ENCODE measurements at regions not wholly inside any gene's neighbourhood (a gene's known extent, or its start where the extent isn't known, plus 50 kb on each side); places are given as distances from the start of the nearest gene placed in this dataset.
"Not testable (repeated sequence)": the region's sequence is repeated elsewhere in the genome, so short reads cannot be mapped to it uniquely, and the experiment has no call there.

- H3K9me3 ChIP-seq (ENCODE audit: control insufficient read depth, insufficient read depth, low read depth, low read length); CTCF ChIA-PET; POLR2A ChIA-PET; H3K4me3 ChIP-seq (ENCODE audit: low read depth, low read length); H3K27ac ChIP-seq (ENCODE audit: extremely low read depth, low read depth, low read length); H3K36me3 ChIP-seq (ENCODE audit: control insufficient read depth in 2 of 2, insufficient read depth in 1 of 2, low read length in 2 of 2); H3K4me1 ChIP-seq (ENCODE audit: control insufficient read depth, insufficient read depth, low read length): not testable (repeated sequence)
- peak; percentile 47 for TF ChIP-seq ZNF585B (tag by site-specific recombination; IDR thresholded peaks at IDR 0.05)
Observed at GRCh38 chr9:41658706-41659105, 469.6 kb upstream of the ZNG1F start.

- H3K9me3 ChIP-seq (ENCODE audit: control insufficient read depth, insufficient read depth, low read depth, low read length); H3K4me1 ChIP-seq (ENCODE audit: control insufficient read depth, insufficient read depth, low read length); CTCF ChIA-PET; H3K36me3 ChIP-seq (ENCODE audit: control insufficient read depth in 2 of 2, insufficient read depth in 1 of 2, low read length in 2 of 2); H3K4me3 ChIP-seq (ENCODE audit: low read depth, low read length); POLR2A ChIA-PET; H3K27ac ChIP-seq (ENCODE audit: extremely low read depth, low read depth, low read length): not testable (repeated sequence)
Observed at GRCh38 chr9:41658116-41658515, 469.0 kb upstream of the ZNG1F start.

- POLR2A ChIA-PET; H3K4me1 ChIP-seq (ENCODE audit: control insufficient read depth, insufficient read depth, low read length); H3K4me3 ChIP-seq (ENCODE audit: low read depth, low read length); H3K27ac ChIP-seq (ENCODE audit: extremely low read depth, low read depth, low read length); H3K36me3 ChIP-seq (ENCODE audit: control insufficient read depth in 2 of 2, insufficient read depth in 1 of 2, low read length in 2 of 2); H3K9me3 ChIP-seq (ENCODE audit: control insufficient read depth, insufficient read depth, low read depth, low read length); CTCF ChIA-PET: not testable (repeated sequence)
Observed at GRCh38 chr9:41657141-41657540, 468.0 kb upstream of the ZNG1F start.

GRCh38 chr9:41655071-41655554 is 466.0 kb upstream of the ZNG1F start:
- H3K4me1 ChIP-seq (ENCODE audit: control insufficient read depth, insufficient read depth, low read length); H3K27ac ChIP-seq (ENCODE audit: extremely low read depth, low read depth, low read length); H3K4me3 ChIP-seq (ENCODE audit: low read depth, low read length); H3K9me3 ChIP-seq (ENCODE audit: control insufficient read depth, insufficient read depth, low read depth, low read length); CTCF ChIA-PET; POLR2A ChIA-PET; H3K36me3 ChIP-seq (ENCODE audit: control insufficient read depth in 2 of 2, insufficient read depth in 1 of 2, low read length in 2 of 2): not testable (repeated sequence)

GRCh38 chr9:41654349-41654748 is 465.2 kb upstream of the ZNG1F start:
- H3K36me3 ChIP-seq (ENCODE audit: control insufficient read depth in 2 of 2, insufficient read depth in 1 of 2, low read length in 2 of 2); H3K9me3 ChIP-seq (ENCODE audit: control insufficient read depth, insufficient read depth, low read depth, low read length); H3K4me3 ChIP-seq (ENCODE audit: low read depth, low read length); H3K27ac ChIP-seq (ENCODE audit: extremely low read depth, low read depth, low read length); H3K4me1 ChIP-seq (ENCODE audit: control insufficient read depth, insufficient read depth, low read length); CTCF ChIA-PET; POLR2A ChIA-PET: not testable (repeated sequence)

GRCh38 chr9:41653560-41654340 is 464.6 kb upstream of the ZNG1F start:
- H3K27ac ChIP-seq (ENCODE audit: extremely low read depth, low read depth, low read length); H3K4me3 ChIP-seq (ENCODE audit: low read depth, low read length); CTCF ChIA-PET; POLR2A ChIA-PET; H3K9me3 ChIP-seq (ENCODE audit: control insufficient read depth, insufficient read depth, low read depth, low read length); H3K4me1 ChIP-seq (ENCODE audit: control insufficient read depth, insufficient read depth, low read length); H3K36me3 ChIP-seq (ENCODE audit: control insufficient read depth in 2 of 2, insufficient read depth in 1 of 2, low read length in 2 of 2): not testable (repeated sequence)

- H3K4me1 ChIP-seq (ENCODE audit: control insufficient read depth, insufficient read depth, low read length); H3K27ac ChIP-seq (ENCODE audit: extremely low read depth, low read depth, low read length); H3K9me3 ChIP-seq (ENCODE audit: control insufficient read depth, insufficient read depth, low read depth, low read length); H3K4me3 ChIP-seq (ENCODE audit: low read depth, low read length); H3K36me3 ChIP-seq (ENCODE audit: control insufficient read depth in 2 of 2, insufficient read depth in 1 of 2, low read length in 2 of 2); POLR2A ChIA-PET; CTCF ChIA-PET: not testable (repeated sequence)
Observed at GRCh38 chr9:41652800-41653199, 463.7 kb upstream of the ZNG1F start.

- H3K9me3 ChIP-seq (ENCODE audit: control insufficient read depth, insufficient read depth, low read depth, low read length); POLR2A ChIA-PET; H3K27ac ChIP-seq (ENCODE audit: extremely low read depth, low read depth, low read length); H3K36me3 ChIP-seq (ENCODE audit: control insufficient read depth in 2 of 2, insufficient read depth in 1 of 2, low read length in 2 of 2); H3K4me1 ChIP-seq (ENCODE audit: control insufficient read depth, insufficient read depth, low read length); CTCF ChIA-PET; H3K4me3 ChIP-seq (ENCODE audit: low read depth, low read length): not testable (repeated sequence)
Observed at GRCh38 chr9:41652100-41652713, 463.1 kb upstream of the ZNG1F start.

GRCh38 chr9:41650086-41650485 is 461.0 kb upstream of the ZNG1F start:
- H3K4me1 ChIP-seq (ENCODE audit: control insufficient read depth, insufficient read depth, low read length); H3K9me3 ChIP-seq (ENCODE audit: control insufficient read depth, insufficient read depth, low read depth, low read length); H3K27ac ChIP-seq (ENCODE audit: extremely low read depth, low read depth, low read length); CTCF ChIA-PET; POLR2A ChIA-PET; H3K36me3 ChIP-seq (ENCODE audit: control insufficient read depth in 2 of 2, insufficient read depth in 1 of 2, low read length in 2 of 2); H3K4me3 ChIP-seq (ENCODE audit: low read depth, low read length): not testable (repeated sequence)

- H3K4me1 ChIP-seq (ENCODE audit: control insufficient read depth, insufficient read depth, low read length); H3K36me3 ChIP-seq (ENCODE audit: control insufficient read depth in 2 of 2, insufficient read depth in 1 of 2, low read length in 2 of 2); CTCF ChIA-PET; H3K27ac ChIP-seq (ENCODE audit: extremely low read depth, low read depth, low read length); H3K9me3 ChIP-seq (ENCODE audit: control insufficient read depth, insufficient read depth, low read depth, low read length); H3K4me3 ChIP-seq (ENCODE audit: low read depth, low read length); POLR2A ChIA-PET: not testable (repeated sequence)
Observed at GRCh38 chr9:41648564-41648963, 459.4 kb upstream of the ZNG1F start.

GRCh38 chr9:41646246-41646645 is 457.1 kb upstream of the ZNG1F start:
- POLR2A ChIA-PET; H3K27ac ChIP-seq (ENCODE audit: extremely low read depth, low read depth, low read length); H3K36me3 ChIP-seq (ENCODE audit: control insufficient read depth in 2 of 2, insufficient read depth in 1 of 2, low read length in 2 of 2); CTCF ChIA-PET; H3K4me1 ChIP-seq (ENCODE audit: control insufficient read depth, insufficient read depth, low read length); H3K9me3 ChIP-seq (ENCODE audit: control insufficient read depth, insufficient read depth, low read depth, low read length); H3K4me3 ChIP-seq (ENCODE audit: low read depth, low read length): not testable (repeated sequence)
